Parathyroid adenoma (tissue), 2 donors: ENCODE measurements at regions not wholly inside any gene's neighbourhood (a gene's known extent, or its start where the extent isn't known, plus 50 kb on each side); places are given as distances from the start of the nearest gene placed in this dataset.
"Not testable (repeated sequence)": the region's sequence is repeated elsewhere in the genome, so short reads cannot be mapped to it uniquely, and the experiment has no call there.

ENCODE experiments used
- H2AFZ ChIP-seq: fragments of 300-600 bp; sonication (generic); one replicate; pipeline ENCODE4 v1.7.0; 2017; ENCODE audit warnings: antibody characterized with exemption, mild to moderate bottlenecking
- H3K27ac ChIP-seq: fragments of 300-600 bp; sonication (generic); one replicate; pipeline ENCODE4 v1.7.0; 2017
- H3K27me3 ChIP-seq: fragments of 300-600 bp; sonication (generic); one replicate; pipeline ENCODE4 v1.7.0; 2017; ENCODE audit warnings: low read length; ENCODE audit not compliant: control insufficient read depth, insufficient read depth
- H3K36me3 ChIP-seq: fragments of 300-600 bp; sonication (generic); one replicate; pipeline ENCODE4 v1.7.0; 2017; ENCODE audit warnings: low read length; ENCODE audit not compliant: control insufficient read depth, insufficient read depth
- H3K4me1 ChIP-seq: fragments of 300-600 bp; sonication (generic); one replicate; pipeline ENCODE4 v1.7.0; 2017; ENCODE audit warnings: control low read depth
- H3K4me2 ChIP-seq: fragments of 300-600 bp; sonication (generic); one replicate; pipeline ENCODE4 v1.7.0; 2017; ENCODE audit warnings: low read length
- H3K4me3 ChIP-seq: fragments of 300-600 bp; sonication (generic); one replicate; pipeline ENCODE4 v1.7.0; 2017; ENCODE audit warnings: low read depth, low read length
- H3K79me2 ChIP-seq: fragments of 300-600 bp; sonication (generic); one replicate; pipeline ENCODE4 v1.7.0; 2017; ENCODE audit warnings: control low read depth
- H3K9ac ChIP-seq: fragments of 300-600 bp; sonication (generic); one replicate; pipeline ENCODE4 v1.7.0; 2017; ENCODE audit warnings: mild to moderate bottlenecking
- H3K9me3 ChIP-seq: fragments of 300-600 bp; sonication (generic); one replicate; pipeline ENCODE4 v1.7.0; 2017; ENCODE audit warnings: low read length; ENCODE audit not compliant: control insufficient read depth
- TF ChIP-seq, protein P1 (sequence below): fragments of 300-600 bp; sonication (generic); IDR thresholded peaks from one replicate; pipeline ENCODE4 v1.7.0; 2017; ENCODE audit warnings: antibody characterized with exemption, mild to moderate bottlenecking
- donor health status: primary hyperparathyroidism.

DNA sequence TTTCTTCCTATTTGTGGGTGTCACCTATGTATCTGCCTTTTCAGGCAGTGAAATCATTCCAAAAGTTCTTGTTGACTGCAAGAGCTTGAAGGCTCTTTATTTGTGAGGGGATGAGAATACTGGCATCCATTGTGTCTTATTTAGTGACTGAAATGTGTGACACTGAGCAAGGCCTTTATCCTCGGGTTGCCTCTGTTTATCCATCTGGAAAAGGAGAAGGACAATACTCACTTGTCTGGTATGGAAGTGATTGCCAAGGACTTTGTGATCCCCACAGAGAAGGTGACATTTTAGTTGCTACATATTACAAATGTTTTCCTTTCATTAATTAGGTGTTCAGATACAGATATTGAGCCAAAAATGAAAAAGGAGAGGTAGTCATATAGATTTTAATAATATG lies 80.2 kb downstream of the ARRDC3 start:
- no peak overlapping the region for H2AFZ ChIP-seq
- no peak overlapping the region for H3K4me3 ChIP-seq
- H3K36me3 ChIP-seq, result no peaks in the 10 kb centered on the region
- no peak overlapping the region for H3K27ac ChIP-seq
- H3K79me2 ChIP-seq, result no peaks in the 10 kb centered on the region
- no peak overlapping the region for H3K9ac ChIP-seq
- H3K4me1 ChIP-seq, result no peaks in the 10 kb centered on the region
- TF ChIP-seq, protein P1, sequence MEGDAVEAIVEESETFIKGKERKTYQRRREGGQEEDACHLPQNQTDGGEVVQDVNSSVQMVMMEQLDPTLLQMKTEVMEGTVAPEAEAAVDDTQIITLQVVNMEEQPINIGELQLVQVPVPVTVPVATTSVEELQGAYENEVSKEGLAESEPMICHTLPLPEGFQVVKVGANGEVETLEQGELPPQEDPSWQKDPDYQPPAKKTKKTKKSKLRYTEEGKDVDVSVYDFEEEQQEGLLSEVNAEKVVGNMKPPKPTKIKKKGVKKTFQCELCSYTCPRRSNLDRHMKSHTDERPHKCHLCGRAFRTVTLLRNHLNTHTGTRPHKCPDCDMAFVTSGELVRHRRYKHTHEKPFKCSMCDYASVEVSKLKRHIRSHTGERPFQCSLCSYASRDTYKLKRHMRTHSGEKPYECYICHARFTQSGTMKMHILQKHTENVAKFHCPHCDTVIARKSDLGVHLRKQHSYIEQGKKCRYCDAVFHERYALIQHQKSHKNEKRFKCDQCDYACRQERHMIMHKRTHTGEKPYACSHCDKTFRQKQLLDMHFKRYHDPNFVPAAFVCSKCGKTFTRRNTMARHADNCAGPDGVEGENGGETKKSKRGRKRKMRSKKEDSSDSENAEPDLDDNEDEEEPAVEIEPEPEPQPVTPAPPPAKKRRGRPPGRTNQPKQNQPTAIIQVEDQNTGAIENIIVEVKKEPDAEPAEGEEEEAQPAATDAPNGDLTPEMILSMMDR, result no peak
- H3K27me3 ChIP-seq, result no peaks in the 10 kb centered on the region
- no peak overlapping the region for H3K4me2 ChIP-seq
- H3K9me3 ChIP-seq, result no peaks in the 10 kb centered on the region

DNA sequence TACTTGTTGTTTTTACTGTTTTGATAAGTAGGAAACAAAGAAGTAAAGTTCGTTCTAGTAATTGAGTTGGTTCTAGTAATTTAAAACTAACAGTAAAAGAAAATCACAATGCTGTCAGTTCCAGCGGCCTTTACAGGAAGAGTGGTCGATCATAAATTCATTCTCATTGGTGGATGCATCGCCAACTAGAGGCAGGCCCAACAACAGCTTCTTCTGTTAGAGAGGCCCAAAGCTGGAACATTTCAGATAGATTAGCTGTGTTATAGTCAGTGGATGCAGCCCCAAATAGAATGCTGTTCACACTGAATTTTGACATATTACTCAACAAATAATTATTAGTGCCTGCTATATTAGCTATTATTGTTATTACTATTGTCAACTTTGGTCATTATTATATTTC lies 80.8 kb downstream of the ARRDC3 start:
- no peaks in the 10 kb centered on the region for H3K36me3 ChIP-seq
- H3K27ac ChIP-seq, result no peak overlapping the region
- TF ChIP-seq, protein P1, result no peak

DNA sequence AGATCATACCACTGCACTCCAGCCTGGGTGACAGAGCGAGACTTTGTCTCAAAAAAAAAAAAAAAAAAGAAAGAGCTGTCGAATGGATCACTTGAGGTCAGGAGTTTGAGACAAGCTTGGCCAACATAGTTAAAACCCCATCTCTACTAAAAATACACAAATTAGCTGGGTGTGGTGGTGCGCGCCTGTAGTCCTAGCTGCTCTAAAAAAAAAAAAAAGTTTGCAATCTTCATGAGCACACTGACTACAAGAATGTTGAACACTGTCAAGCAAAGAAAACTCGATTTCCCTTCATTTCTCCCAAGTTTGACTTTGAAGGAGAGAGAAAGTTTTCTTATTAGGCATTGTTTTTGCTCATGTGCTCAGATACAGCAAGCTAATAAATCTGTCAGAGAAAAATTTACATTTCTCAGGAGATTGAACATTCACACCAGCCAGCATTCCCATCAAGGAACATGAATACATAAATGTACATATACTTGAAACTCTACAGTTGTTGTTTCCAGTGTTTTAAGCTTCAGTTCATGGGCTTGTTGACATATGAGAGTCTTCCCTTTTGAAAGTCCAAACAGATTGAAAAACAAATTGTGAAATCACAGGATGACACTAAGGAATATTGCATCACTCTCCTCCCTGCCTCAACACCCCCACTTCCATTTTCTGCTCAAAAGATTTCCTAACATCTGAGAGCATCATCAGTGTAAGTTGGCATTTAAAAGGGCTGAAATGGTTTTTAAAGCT lies 81.8 kb downstream of the ARRDC3 start:
- Histone ChIP-seq H3K79me2 (no peaks in the 10 kb centered on the region), H3K27ac (no peak overlapping the region), H3K4me3 (no peak overlapping the region), H2AFZ (no peak overlapping the region), H3K27me3 (no peaks in the 10 kb centered on the region), H3K9ac (no peak overlapping the region), H3K4me1 (peaks cover 8% of the 10 kb centered on the region), H3K36me3 (no peaks in the 10 kb centered on the region), H3K4me2 (no peak overlapping the region), H3K9me3 (no peaks in the 10 kb centered on the region)
- TF ChIP-seq, protein P1, result no peak

More for the DNA sequence above, 80.8 kb downstream of the ARRDC3 start:
- Histone ChIP-seq H3K4me1 (no peaks in the 10 kb centered on the region), H3K9ac (no peak overlapping the region), H3K9me3 (no peaks in the 10 kb centered on the region), H3K4me3 (no peak overlapping the region), H2AFZ (no peak overlapping the region), H3K4me2 (no peak overlapping the region), H3K27me3 (no peaks in the 10 kb centered on the region), H3K79me2 (no peaks in the 10 kb centered on the region)

DNA sequence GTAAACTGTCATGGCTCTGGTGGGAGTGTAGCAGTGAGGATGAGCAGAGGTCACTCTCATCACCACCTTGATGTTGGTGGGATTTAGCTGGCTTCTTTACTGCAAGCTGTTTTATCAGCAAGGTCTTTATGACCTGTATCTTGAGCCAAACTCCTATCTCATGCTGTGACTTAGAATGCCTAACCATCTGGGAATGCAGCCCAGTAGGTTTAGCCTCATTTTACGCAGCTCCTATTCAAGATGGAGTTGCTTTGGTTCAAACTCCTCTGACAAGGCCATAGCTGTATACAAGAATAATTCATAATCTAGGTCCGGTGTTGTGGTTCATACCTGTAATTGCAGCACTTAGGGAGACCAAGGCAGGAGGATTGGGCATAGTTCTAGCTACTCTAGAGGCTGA lies 85.1 kb downstream of the ARRDC3 start:
- H3K36me3 ChIP-seq, result no peaks in the 10 kb centered on the region
- H3K27ac ChIP-seq, result no peak overlapping the region
- H3K4me3 ChIP-seq, result no peak overlapping the region
- no peak overlapping the region for H3K4me2 ChIP-seq
- H3K9ac ChIP-seq, result no peak overlapping the region
- no peak overlapping the region for H2AFZ ChIP-seq
- TF ChIP-seq, protein P1, result no peak
- H3K4me1 ChIP-seq, result peaks cover 12% of the 10 kb centered on the region
- H3K9me3 ChIP-seq, result no peaks in the 10 kb centered on the region
- H3K79me2 ChIP-seq, result no peaks in the 10 kb centered on the region
- no peaks in the 10 kb centered on the region for H3K27me3 ChIP-seq

DNA sequence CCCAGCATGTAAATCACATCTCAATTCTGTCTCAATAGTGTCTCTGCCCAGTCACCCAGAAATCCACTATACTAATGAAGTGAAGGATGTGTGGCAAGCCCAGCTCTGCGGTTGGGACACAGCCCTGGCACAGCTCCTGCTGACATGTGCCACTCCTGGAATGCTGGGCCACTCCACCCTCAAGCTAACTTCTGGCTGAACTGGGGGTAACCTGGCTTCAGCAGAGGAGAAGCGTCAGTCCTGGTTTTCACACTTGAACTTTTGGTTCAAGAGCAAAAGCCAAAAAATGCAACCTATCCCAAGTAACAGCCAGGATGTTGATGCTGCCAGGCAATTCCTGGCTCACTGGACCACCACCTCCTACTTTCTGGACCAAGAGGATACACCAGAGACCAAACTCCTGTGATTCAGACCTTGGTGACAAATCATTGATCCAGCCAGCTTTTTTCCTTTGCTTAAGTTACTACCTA lies 86.4 kb downstream of the ARRDC3 start:
- TF ChIP-seq, protein P1, result no peak
- Histone ChIP-seq H3K36me3 (no peaks in the 10 kb centered on the region), H3K4me1 (peaks cover 14% of the 10 kb centered on the region), H3K4me3 (no peak overlapping the region), H3K79me2 (no peaks in the 10 kb centered on the region), H3K9me3 (no peaks in the 10 kb centered on the region), H3K4me2 (no peak overlapping the region), H3K27me3 (no peaks in the 10 kb centered on the region), H3K27ac (peak overlapping the region; percentile 5), H2AFZ (peak overlapping the region; percentile 28), H3K9ac (no peak overlapping the region)

DNA sequence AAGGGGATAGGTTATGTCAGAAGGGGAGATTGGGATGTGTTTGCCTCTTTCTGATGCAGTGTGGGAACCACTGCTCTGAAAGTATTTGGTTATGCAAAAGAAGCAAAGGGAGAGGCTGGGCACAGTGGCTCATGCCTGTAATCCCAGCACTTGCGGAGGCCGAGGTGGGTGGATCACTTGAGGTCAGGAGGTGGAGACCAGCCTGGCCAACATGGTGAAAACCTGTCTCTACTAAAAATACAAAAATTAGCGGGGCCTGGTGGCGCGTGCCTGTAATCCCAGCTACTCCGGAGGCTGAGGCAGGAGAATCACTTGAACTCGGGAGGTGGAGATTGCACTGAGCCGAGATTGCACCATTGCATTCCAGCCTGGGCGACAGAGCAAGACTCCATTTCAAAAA lies 87.0 kb downstream of the ARRDC3 start:
- H3K4me3 ChIP-seq, H3K4me2 ChIP-seq, H3K9ac ChIP-seq, H3K27me3 ChIP-seq, H3K79me2 ChIP-seq, H3K9me3 ChIP-seq, H3K36me3 ChIP-seq, H3K27ac ChIP-seq: not testable (repeated sequence)
- Histone ChIP-seq H3K4me1 (peaks cover 14% of the 10 kb centered on the region), H2AFZ (peak overlapping the region; percentile 28)
